ENCODE measurements at regions not wholly inside any gene's neighbourhood (a gene's known extent, or its start where the extent isn't known, plus 50 kb on each side); places are given as distances from the start of the nearest gene placed in this dataset.
A peak's percentile ranks its signal among the peaks of the same experiment; 100 is the strongest.

DNA sequence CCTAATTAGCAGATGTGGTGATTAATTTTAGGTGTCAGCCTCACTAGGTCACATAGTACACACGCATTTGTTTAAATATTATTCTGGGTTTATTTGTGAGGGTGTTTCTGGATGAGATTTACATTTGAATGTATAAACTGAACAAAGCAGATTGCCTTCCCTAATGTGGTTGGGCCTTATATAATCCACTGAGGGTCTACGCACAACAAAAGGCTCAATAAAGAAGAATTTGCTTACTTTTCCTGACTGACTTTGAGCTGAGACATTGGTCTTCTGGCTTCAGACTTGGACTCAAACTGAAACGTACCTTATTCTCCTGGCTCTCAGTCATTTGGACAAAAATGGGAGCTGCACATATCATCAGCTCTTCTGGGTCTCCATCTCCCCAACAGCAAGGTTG lies 1132.3 kb upstream of the FLRT2 start:
- no peak for DNase-seq

- no peak for DNase-seq
Observed at GRCh38 chr14:84399296-84399910, 1130.5 kb upstream of the FLRT2 start.

- no peak for DNase-seq
Observed at GRCh38 chr14:84401631-84402030, 1128.3 kb upstream of the FLRT2 start.

DNA sequence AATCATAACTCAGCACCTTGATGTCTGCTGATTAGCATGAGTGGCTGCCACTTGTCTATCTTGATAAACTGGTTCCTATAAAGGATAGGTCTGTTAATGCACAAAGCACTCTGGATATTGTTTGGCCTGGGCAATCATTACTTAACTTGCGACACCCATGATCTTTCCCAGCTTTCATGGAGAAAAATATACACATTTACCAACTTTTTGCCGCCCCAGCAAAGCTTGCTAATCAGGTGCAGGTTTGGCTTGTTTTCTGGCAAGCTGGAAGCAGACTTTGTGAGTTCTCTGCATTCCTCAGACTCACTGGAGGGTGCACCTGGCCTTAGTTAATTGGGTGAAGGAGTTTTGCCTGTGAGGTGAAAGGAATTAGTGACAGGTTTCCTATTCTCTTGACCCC lies 1126.4 kb upstream of the FLRT2 start:
- DNase-seq, result no peak

GRCh38 chr14:84404246-84404645 lies 1125.7 kb upstream of the FLRT2 start:
- DNase-seq, result no peak

DNA sequence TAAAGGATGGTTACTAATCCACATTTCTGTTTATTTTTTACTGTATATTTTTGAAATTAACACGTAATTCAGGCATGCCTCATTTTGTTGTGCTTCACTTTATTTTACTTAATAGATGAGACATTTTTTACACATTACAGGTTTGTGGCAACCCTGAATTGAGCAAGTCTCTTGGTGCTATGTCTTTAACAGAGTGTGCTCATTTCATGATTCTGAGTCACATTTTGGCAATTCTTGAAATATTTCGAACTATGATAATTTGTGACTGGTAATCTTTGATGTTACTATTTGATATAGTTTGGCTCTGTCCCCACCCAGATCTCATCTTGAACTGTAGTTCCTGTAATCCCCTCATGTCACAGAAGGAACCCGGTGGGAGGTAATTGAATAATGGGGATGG lies 1120.5 kb upstream of the FLRT2 start:
- no peak for DNase-seq

DNA sequence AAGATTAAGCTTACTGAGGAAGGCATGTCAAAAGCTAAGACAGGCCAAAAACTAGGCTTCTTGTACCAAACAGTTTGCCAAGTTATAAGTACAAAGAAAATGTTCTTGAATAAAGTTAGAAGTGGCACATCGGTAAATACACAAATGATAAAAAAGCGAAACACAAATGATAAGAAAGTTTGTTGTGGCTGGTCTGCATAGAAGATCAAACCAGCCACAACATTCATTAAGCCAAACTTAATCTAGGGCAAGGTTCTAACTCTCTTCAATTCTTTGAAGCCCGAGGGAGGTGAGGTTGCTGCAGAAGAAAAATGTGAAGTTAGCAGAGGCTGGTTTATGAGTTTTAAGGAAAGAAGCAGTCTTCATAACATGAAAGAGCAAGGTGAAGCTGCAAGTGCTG lies 1119.6 kb upstream of the FLRT2 start:
- DNase-seq, result no peak

GRCh38 chr14:84420221-84420620 lies 1109.7 kb upstream of the FLRT2 start:
- no peak for DNase-seq

DNA sequence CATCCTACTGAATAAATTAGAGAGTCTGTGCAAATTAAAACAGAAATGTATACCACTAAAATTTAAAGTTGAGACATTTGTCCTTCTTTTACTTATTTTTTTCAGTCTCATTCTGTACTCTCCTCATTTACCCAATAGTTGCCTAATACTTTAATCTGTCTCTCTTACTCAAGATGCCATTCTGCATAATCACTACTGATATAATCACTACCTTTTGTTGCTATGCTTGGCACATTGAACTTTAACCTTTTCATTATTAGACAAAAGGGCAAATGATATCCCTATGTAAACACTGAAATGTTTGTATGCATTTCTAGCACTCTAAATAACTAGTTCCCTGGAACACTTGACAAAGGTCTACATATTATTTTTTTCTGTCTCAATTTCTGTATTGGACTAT lies 1108.3 kb upstream of the FLRT2 start:
- DNase-seq, result no peak

DNA sequence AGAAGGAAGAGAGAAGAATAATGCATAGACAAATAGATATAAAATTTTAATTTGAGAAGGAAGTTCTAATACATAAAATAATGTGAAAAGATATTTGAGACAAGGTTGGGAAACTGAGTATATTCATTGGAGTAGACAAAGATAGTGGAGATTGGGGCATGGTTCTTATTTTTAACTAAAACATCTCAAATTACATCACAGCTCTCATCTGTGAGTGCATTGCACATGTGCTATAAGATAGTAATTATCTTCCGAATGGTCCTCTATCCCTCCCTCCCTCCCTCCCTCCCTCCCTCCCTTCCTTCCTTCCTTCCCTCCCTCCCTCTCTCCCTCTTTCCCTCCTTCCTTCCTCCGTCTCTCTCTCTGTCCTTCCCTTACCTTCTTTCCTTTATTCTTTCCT lies 1104.0 kb upstream of the FLRT2 start:
- no peak for DNase-seq

DNA sequence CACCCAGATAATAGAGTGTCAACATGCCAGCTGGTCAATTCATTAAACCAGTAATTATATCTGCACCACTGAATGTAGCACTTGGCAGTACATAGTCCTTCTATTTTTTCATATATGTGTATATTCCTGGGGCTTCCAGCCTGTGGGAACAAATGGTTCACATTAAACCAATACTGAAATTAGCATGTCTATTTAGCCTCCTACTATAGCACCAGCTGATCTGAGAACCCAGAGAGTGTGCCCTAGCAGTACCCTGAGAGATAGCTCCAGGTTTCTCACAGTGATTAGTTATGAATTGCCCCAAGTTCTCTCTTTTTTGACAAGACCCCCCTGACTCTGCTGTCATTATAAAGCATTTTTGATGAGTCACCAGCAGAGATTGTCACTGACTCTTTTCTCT lies 1097.3 kb upstream of the FLRT2 start:
- no peak for DNase-seq

DNA sequence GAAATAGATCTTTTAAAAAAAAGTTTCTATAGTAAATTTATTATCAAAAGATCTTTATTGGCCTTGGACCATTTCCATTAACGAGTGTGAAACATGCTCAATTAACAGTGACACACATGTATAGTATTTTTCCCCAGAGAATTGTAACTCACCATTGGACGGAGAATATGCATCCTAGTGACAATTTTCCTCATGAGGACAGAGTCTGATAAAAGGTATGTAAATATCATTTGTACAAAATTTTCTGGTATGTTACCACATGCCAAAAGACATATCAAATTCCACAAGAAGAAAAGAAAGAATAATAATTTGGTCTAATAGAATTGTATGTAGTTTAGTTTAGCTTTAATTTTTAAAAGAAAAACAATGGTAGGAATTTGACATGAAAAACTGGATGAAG lies 1096.0 kb upstream of the FLRT2 start:
- no peak for DNase-seq

- no peak for DNase-seq
Observed at GRCh38 chr14:84435820-84436324, 1094.1 kb upstream of the FLRT2 start.

DNA sequence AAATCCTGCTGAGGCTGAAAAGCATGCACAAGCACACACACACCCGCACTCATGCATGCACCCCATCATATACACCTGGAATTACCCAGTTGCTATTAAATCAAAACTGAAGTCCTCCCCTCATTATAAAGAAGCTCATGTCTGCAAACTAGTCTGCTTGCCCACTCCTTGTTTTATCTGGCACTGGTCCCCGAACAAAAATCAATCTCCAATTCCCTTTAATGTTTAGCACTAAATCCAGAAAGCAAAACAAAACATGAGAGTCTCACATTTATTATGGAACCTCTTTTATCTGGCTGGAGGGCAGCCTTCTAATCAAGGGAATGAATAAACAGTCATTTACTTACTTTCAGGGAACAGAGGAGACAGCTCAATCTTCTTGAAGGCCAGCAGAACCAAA lies 1093.4 kb upstream of the FLRT2 start:
- DNase-seq, result no peak

DNA sequence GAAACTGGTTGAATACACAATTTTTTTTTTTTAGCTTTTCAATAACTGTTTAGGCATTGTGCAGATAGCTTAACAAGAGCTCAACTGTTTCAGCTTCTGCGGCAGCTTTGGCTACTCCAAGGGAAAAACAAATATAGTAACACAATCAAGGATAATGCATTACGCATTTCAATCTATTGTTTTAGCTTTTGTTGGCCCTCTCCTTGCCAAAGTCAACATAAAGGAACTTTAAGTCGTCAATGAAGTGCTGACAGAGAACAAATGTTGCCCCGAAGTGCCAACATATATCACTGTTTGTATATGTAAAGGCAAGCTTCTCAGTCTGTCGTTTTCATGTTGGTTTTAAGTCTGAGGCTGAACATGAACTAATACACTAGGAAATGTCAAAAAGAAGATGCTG lies 1087.4 kb upstream of the FLRT2 start:
- DNase-seq, result no peak

DNA sequence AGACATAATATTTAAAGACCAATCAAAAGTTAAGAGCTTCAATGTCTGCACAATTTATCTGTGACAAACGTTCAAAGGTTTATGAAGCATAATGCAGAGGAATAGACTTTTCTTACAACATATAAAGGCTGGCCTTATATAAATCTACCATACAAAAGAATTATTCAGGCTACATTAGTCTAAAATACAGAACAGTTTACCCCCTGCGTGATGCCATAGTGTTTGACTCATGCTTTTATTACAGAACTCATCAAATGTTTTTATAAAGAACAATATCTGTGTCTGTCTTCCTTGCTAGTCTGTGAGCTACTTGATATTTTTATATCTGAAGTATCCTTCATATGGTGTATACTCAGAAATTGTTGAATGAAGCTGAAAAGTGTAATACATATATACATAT lies 1084.5 kb upstream of the FLRT2 start:
- DNase-seq, result no peak

DNA sequence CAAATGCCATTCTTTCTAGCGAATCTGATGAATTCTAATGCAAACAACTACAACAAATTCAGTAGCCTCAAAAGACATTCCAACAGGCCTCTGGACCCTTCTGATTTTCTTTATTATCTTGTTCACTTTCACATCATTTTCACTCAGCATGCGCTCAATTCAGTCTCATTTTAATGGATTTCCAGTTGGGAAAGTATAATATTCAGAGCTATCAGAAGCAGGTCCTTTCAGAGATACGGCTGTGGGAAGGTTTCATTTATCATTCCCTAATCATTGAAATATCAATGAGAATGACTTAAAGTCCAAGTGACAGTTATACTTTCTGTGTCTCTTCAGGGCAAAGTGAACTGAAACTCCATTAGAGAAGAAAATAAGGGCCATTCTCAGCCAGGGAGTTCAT lies 1083.7 kb upstream of the FLRT2 start:
- DNase-seq, result no peak

- no peak for DNase-seq
Observed at GRCh38 chr14:84453307-84453950, 1076.5 kb upstream of the FLRT2 start.

DNA sequence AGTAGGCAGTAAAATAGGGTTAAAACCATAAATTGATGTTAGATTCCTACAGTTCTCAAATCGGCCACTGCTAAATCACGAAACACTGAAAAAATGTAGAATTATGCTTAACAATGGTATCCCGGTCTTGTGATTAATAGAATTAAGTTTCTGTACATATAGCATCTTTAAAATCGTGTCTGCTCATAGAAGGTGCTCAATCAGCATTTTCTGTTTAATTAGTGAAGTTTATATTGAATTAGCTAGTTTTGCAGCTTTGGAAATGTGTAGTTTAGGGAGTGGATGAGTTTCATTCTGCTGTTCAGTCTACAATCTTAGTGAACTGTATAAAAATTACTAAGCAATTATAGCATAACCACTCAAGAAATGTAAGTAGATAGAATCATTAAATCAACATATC lies 1075.8 kb upstream of the FLRT2 start:
- DNase-seq, result no peak

GRCh38 chr14:84456946-84457345 lies 1073.0 kb upstream of the FLRT2 start:
- no peak for DNase-seq

GRCh38 chr14:84458881-84459280 lies 1071.1 kb upstream of the FLRT2 start:
- DNase-seq, result peak in 1 of 14 donors; percentile 17

DNA sequence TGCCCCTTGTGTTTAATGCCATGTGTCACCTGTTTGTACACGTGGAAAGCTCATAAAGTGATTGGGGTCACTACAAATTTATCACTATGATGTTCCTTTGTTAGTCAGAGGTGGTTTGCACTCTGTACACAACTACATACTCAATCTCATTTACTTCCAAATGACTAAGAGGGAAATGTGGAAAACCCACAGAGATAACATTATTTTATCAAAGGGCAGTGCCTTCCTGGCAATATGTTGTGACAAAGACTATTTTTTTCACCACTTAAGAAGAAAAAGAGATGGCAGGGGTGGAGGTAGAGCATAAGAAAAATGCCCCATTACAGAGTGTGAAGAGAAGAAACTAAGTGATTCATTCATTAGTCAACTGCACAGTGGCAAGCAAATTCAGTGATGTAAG lies 1064.1 kb upstream of the FLRT2 start:
- DNase-seq, result no peak

- DNase-seq, result no peak
Observed at GRCh38 chr14:84468153-84468552, 1061.8 kb upstream of the FLRT2 start.

DNA sequence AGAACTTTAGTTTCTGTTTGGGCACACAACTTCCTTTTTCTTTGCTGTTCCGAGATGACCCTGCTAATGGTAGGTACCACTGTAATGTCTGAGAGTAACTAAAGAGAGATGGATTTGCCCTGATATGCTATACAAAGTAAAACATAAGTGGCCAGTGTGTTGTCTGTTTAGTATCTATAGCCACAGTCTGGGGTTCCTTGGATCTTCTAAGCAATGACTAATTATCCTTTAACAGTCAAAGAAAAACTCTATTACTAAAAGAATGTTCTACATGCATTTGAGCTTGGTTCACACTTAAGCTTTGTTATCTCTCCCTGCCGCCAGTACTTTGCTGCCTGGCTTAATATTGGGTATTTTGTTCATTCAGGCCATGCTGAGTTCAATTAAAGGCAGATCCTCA lies 1051.9 kb upstream of the FLRT2 start:
- no peak for DNase-seq
